ENCODE measurements at regions not wholly inside any gene's neighbourhood (a gene's known extent, or its start where the extent isn't known, plus 50 kb on each side); places are given as distances from the start of the nearest gene placed in this dataset.

DNA sequence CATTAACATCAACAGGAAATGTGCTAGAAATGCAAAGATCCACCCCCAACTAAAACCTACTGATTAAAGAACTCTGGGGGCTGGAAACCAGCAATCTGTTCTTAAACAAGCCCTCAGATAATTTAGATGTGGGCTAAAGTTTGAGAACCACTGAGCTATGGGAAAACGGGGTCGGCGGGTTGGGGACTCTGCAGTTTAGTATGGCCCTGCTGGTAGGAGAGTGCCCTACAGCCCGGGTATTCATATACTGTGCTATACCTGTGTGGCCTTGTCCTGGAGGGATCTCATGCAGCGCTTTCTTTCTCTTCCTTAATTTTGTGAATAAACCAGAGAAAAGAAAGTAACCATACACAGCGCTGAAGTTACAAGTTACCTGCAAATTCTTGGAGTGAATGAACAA, 189.7 kb upstream of the GBE1 start:
- TF ChIP-seq, protein P1, sequence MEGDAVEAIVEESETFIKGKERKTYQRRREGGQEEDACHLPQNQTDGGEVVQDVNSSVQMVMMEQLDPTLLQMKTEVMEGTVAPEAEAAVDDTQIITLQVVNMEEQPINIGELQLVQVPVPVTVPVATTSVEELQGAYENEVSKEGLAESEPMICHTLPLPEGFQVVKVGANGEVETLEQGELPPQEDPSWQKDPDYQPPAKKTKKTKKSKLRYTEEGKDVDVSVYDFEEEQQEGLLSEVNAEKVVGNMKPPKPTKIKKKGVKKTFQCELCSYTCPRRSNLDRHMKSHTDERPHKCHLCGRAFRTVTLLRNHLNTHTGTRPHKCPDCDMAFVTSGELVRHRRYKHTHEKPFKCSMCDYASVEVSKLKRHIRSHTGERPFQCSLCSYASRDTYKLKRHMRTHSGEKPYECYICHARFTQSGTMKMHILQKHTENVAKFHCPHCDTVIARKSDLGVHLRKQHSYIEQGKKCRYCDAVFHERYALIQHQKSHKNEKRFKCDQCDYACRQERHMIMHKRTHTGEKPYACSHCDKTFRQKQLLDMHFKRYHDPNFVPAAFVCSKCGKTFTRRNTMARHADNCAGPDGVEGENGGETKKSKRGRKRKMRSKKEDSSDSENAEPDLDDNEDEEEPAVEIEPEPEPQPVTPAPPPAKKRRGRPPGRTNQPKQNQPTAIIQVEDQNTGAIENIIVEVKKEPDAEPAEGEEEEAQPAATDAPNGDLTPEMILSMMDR (IDR thresholded peaks at IDR 0.05), result no peak
- TF ChIP-seq EP300 (IDR thresholded peaks at IDR 0.05), result no peak
- TF ChIP-seq POLR2A (IDR thresholded peaks at IDR 0.05), result no peak
- no peak for TF ChIP-seq POLR2AphosphoS5 (IDR thresholded peaks at IDR 0.05)
